ENCODE measurements at regions not wholly inside any gene's neighbourhood (a gene's known extent, or its start where the extent isn't known, plus 50 kb on each side); places are given as distances from the start of the nearest gene placed in this dataset.
A peak's percentile ranks its signal among the peaks of the same experiment; 100 is the strongest.
"Not testable (repeated sequence)": the region's sequence is repeated elsewhere in the genome, so short reads cannot be mapped to it uniquely, and the experiment has no call there.

DNA sequence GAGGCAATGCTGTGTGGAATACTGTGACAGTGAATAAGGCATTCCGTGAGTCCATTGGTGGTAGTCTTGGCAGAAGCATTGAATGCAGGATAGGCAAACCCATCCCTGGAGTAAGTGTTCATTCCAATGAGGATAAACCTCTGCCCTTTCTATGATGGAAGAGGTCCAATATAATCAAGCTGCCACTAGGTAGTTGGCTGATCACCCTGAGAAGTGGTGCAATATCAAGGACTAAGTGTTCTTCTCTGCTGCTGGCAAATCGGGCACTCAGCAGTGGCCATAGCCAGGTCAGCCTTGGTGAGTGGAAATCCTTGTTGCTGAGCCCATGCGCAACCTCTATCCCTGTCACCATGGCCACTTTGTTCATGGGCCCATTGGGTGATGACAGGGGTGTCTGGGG, 70.1 kb downstream of the FBXO4 start:
- DNase-seq = no peak

DNA sequence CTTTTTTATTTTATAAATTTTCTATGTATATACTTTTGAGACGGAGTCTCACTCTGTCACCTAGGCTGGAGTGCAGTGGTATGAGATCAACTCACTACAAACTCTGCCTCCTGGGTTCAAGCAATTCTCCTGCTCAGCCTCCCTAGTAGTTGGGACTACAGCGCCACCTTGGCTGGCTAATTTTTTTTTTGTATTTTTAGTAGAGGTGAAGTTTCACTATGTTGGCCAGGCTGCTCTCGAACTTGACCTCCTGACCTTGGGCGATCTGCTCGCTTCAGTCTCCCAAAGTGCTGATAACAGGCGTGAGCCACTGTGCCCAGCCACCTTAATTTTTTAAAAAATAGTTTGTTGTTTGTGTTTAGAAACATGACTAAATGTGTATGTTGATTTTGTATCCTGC, 76.6 kb downstream of the FBXO4 start:
- no peak for DNase-seq

DNA sequence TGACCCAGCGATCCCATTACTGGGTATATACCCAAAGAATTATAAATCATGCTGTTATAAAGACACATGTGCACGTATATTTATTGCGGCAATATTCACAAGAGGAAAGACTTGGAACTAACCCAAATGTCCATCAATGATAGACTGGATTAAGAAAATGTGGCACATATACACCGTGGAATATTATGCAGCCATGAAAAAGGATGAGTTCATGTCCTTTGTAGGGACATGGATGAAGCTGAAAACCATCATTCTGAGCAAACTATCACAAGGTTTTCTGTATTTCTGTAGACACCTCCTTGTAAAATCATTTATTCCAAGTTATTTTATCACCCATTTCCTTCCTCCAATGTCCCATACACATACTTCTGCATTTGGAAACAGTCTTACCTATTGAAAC, 78.8 kb downstream of the FBXO4 start:
- not testable (repeated sequence) for DNase-seq

GRCh38 chr5:42005561-42006153, 80.6 kb downstream of the FBXO4 start:
- no peak for DNase-seq

DNA sequence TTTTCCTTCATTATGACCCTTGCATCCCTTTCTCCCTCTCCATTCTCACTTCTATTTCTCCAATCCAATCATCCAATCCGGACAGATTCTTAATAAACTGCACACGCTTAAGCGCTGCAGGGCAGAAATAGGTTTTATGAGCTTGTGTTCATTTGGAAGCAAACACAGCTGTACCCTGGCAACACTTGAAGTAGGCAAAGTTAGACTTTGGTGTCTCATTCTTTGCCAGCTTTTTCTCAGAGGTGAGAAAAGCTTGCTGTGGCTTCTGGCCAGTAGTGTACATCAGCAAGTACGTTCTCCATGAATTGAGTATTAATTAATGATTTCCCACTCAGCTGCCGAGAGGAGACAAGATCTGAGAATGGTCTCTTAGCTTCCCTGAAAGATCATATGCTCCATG, 88.5 kb downstream of the FBXO4 start:
- no peak for DNase-seq

DNA sequence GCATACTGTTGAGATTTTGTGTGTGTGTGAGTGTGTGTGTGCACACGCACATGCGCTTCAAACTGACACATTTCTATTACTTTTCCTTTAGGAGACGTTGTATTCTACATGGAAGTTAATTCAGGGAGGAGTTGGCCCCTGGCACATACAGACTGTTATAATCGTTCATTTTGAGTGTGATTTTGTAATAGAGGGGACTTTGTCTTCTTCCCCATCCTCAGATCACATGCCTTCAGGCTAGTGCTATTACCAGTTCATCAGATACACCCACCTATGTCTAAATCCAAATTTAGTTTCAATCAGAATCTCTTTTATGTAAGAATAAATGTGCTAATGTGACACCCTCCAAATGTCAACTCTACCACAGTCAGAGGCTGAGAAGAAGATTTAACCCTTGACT, 90.2 kb downstream of the FBXO4 start:
- no peak for DNase-seq

DNA sequence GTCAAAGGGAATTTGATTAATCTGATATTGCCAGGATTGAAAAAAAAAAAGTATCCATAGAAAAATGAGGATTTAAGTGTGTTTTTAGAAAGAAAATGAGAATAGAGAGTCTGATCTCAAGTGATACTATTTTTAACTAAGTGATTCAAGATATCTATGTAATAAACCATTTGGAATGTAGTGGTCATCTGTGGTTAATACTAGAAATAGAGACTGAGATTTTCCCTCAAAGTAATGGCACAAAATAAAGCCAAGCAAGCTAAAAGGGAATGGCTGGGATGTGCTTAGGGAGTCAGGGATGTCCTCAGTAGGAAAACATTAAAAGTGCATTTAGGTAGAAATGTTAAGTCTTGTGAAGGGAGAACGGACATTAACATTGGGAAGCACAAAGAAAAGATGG, 90.6 kb downstream of the FBXO4 start:
- no peak for DNase-seq

- no peak for DNase-seq
Observed at GRCh38 chr5:42020788-42021530, 95.9 kb downstream of the FBXO4 start.

DNA sequence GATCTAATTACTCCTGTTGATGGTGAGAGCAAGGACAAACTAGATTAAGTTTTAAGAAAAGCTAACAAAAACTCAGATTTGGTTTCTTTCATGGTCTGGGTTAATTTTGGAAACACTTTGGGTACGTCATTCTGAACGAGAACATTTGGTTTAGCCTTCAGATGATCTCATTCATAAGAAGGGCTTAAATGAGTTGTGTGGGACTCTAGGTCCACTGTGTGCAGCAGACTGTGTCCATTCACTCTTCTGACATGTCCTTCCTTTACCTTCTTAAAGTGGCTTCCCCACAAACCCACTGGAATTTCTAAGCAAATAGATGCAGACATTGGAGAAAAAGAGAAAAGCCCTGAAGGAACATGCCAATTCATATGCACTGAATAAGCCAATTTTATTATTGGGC, 96.8 kb downstream of the FBXO4 start:
- DNase-seq = no peak

DNA sequence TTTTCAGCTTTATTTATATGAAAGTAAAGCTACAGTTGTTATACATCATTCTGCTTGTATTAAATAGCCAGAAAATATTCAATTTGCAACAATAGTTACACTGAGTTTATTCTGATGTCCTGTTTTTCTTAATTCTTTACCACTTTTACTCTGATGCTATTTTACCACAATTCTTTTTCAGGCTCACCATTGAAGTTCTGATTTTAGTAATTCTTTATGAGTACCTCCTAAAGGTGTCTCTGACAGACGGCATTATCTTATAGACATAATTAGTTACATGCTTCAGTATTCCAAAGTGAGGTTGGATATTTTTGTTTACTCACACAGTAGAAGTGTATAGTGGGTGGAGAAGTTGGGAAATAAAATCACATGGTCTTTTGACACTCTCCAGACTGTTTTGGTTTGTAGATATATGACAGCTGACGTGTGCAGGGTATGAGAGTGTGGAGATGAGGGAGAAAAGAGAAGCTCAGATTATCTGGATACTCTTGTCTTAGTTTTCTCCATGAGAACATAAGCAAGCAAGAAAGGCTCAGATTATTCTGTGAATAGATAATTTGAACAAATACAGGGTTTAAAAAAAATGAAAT, 97.4 kb downstream of the FBXO4 start:
- DNase-seq = no peak

DNA sequence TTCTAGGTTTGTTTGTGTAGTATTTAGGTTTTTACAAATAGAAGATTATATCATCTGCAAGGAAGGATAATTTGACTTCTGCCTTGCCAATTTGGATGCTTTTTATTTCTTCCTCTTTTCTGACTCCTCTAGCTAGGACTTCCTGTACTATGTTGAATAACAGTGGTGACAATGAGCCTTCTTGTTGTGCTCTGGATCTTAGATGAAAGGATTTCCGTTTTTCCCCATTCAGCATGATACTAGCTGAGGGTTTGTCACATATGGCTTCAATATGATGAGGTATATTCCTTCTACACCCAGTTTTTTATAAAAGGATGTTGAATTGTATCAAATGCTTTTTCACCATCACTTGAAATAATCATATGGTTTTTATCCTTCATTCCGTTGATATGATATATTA, 101.4 kb downstream of the FBXO4 start:
- no peak for DNase-seq

- DNase-seq = no peak
Observed at GRCh38 chr5:42032137-42032536, 107.1 kb downstream of the FBXO4 start.

DNA sequence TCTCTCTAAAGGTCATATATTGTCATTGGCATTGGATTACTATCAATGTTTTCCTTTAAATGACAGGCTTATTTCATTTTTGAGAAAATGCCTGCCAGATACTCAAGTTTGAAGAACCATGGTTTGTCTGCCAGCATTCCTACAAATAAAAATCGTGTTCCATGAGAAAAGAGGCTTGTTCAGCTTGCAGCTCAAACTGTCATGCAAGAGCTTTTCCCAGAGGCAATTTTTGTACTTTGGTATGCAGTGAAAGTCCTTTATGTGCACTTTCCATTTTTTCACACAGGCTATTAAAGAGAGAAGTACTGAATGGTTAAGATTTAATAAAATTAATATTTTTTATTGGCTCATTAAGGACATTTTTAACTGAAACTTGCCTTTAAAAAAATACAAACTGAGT, 110.4 kb downstream of the FBXO4 start:
- DNase-seq = no peak

DNA sequence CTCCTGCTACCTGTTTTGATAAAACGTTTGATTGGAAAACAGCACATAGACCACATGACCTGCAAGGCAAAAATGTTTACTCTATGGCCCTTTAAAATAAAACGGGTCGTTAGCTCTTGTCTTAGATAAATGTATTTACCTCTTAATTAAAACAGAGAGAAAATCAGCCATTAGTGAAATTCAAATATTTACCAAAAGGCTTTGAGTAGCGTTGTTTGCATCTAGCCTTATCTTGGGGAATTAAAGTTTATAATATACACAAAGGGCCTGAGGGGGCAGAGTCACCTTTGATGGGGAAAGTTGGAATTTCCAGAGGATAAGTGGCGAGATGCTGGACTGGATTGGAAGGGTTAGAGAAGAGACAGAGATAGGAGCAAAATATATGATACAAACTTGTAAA, 111.3 kb downstream of the FBXO4 start:
- DNase-seq = no peak

DNA sequence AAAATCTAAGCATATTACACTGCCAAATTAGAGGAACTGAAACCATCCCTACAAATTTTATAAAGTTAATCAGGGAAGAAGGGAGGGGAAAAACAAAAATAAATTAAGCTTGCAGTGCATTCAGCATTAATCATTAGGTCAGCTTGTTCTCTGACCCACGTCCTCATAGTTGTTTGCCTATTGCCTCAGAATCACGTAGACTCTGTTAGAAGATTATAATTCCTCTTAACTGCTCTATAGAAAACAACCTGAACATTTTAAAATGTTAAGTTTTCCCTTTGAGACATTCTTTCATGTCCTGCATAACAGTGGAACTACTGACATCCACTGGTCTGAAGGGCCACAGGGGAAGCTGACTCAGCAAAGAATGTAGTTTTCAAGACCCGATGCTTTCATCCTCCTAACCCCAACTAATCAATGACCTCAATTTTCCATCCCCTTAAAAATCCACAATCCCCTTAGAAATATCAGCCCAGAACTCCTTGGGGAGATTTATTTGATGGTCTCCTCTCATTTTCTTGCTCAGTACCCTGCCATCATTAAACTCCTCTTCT, 112.4 kb downstream of the FBXO4 start:
- DNase-seq = no peak

GRCh38 chr5:42043400-42043799, 118.3 kb downstream of the FBXO4 start:
- DNase-seq = no peak

- DNase-seq = peak; percentile 56
Observed at GRCh38 chr5:42057254-42057690, 132.2 kb downstream of the FBXO4 start.

- no peak for DNase-seq
Observed at GRCh38 chr5:42059291-42059690, 134.2 kb downstream of the FBXO4 start.

DNA sequence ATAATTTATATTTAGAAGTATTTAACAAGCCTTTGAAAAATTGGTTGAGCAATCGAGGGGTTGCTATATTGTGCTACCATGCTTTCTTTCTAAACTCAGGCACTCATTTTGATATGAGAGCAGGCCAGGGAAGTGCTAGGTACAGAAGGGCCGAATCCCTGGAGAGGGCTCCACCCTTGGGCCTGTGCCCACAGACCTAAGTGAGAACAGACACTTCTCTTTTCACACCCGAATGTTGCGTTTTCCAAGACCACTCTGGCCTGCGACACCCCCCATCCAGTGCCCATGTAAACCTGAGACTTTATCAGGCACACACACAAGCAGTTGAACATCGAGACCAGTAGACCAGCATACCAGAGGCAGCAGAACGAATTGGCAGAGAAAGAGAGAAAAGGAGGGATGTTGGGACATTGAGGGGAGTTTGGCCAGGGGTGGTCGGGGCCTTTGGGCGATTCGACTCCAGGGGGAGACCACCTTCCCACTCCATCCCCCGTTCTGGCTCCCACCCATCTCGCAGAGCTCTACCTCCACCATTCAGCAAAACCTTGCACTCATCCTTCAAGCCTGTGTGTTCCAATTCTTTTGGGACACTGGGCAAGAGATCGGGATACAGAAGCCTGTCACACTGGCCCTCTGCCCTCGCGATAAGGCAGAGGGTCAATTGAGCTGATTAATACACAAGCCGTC, 134.8 kb downstream of the FBXO4 start:
- no peak for DNase-seq

DNA sequence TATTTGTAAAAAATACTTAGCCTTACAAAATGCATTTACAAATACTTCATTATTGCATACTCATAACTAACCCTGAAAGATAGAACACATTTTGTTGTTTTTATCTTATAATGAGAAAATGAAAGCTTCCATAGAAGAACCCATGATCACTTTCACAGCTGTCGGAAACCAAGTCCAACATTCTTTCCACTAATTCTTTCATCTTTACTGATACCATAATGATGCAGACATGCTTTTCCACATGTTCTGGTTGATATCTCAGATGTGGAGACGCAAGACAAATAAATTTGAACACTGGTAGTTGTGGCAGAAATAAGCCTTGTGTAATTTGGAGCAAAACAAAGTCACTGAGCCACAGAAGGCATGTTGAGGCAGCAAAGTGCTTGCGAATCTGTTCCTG, 136.0 kb downstream of the FBXO4 start:
- no peak for DNase-seq

DNA sequence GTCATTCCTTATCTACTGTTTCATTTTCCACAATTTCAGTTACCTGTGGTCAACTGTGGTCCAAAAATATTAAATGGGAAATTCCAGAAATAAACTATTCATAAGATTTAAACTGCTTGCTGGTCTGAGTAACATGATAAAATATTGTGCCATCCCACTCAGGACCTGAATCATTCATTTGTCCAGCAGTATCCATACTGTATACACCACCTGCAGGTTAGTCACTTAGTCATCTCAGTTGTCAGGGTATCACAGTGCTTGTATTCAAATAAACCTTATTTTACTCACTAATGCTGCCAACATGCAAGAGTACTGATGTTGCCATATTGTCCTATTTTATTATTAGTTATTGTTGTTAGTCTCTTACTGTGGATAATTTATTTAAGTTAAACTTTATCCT, 139.7 kb downstream of the FBXO4 start:
- no peak for DNase-seq

GRCh38 chr5:42066131-42066530, 141.1 kb downstream of the FBXO4 start:
- no peak for DNase-seq

- DNase-seq = no peak
Observed at GRCh38 chr5:42074353-42074752, 149.3 kb downstream of the FBXO4 start.

- no peak for DNase-seq
Observed at GRCh38 chr5:42089705-42090104, 164.6 kb downstream of the FBXO4 start.
